ENCODE measurements at regions not wholly inside any gene's neighbourhood (a gene's known extent, or its start where the extent isn't known, plus 50 kb on each side); places are given as distances from the start of the nearest gene placed in this dataset.

DNA sequence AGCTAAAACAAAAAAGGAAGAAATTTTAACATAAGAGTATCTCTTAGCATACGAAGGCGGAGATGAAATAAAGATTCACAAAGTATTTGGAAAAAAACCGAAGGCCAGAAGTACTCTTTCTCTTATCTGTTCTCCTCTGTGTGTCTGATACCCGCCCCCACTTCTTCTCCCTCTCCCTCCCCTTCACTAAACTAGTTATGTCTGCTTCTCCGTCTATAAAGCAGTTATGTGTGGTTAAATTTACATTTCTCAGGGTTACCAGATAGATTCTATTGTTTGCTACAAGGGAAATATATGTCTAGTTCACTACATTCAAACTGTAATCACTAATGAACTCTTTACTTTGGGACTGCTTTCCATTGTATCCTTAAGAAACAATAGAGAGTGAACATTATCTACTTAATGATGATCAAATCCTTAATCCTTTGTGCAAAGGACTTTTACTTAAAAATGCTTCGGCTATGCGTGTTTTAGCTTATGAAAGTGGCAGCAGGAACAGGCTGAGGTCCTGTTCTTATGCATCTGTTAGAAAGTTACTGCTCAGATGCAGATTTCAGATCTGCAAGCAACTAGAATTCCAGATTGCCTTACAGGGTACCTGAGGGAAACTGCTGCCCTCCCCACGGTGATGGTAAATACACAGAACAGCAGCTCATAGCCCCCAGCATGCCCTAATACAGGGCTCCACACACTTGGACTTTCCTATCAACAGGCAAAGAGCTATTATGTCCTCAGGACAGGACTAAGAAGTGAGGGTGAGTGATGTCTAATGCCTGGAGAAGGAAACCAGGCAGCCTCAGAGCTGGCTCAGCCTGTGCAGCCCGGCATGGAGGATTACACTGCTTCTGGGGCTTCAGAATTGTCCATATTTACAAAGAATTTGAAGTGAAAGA lies 273.3 kb downstream of the FZD1 start:
- no peak for DNase-seq

- no peak for DNase-seq
Measured at GRCh38 chr7:91541641-91542040, 277.4 kb downstream of the FZD1 start.

GRCh38 chr7:91543646-91544045 lies 279.4 kb downstream of the FZD1 start:
- DNase-seq: no peak

GRCh38 chr7:91549878-91550277 lies 285.6 kb downstream of the FZD1 start:
- DNase-seq: no peak

- DNase-seq: no peak
Measured at GRCh38 chr7:91550931-91551330, 286.7 kb downstream of the FZD1 start.

DNA sequence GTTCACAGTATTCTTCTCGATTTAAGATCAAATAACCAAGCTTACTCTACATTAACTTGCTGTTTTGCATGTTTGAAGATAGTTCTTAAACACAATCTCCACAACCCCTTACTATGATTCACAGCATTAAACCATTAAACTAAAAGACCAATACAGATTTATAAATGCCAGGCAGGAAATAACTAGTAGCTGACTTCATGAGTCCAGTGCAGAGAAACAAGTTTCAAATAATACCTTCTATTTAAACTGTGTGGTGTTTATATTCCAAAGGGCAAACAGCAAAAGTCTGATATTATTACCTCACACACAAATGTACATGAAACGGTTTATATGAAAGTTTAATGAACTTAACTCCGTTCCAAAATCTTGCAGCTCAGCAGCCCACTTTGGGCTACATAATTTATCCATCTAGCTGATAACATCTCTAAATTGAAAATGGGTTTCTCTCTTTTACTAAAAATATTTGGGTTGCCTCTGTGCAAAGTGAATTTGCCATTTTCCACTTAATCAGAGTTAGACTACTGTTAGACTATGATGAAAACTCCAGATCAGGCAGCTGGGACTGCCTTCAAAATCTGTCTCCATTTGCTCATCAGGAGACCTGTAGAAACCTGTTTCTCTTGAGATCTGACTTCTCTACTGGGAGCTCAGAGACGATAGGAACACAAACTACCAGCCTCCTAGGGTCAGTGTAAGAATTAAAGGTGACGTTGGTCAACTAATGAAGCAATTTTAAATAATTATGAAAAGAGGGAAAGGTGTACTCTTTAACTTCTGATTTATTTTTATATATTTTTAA lies 287.3 kb downstream of the FZD1 start:
- DNase-seq: no peak

GRCh38 chr7:91553410-91553895 lies 289.2 kb downstream of the FZD1 start:
- DNase-seq: no peak

DNA sequence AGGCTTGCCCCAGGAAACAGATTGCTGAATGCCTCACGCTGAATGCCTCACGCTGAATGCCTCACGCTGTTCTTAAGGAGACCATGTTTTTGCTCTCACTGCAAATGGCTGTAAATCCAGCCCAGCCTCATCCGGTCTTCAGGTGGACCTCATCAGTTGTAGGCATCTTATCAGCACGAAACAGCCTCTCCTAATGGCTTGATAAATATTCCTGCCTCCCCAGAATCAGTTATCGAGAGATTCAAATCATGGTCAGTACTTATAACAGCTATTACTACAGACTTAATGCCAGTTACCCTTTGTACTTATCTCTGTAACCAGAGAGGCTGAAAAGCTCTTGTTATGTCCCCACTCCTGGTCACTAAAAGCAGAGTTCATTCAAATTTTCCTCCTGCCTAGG lies 290.6 kb downstream of the FZD1 start:
- no peak for DNase-seq

DNA sequence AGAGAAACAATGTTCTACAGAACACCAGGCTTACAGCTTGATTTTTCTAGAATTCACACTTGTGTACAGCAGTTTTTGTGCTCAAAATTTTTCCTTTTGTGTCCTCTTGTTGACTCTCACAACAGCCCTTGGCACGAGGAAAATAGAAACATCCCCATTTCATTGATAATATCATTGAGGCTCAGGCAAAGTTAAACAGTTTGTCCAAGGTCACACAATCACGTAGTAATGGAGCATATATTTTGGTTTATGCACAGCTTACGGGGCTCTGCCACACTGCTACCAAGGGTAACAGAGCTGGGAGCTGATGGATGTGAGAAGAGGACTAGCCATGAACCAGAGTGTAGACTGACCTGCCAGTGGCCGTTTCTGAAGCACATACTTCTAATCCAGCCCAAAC lies 292.0 kb downstream of the FZD1 start:
- no peak for DNase-seq

- DNase-seq: no peak
Measured at GRCh38 chr7:91556956-91557650, 292.9 kb downstream of the FZD1 start.

DNA sequence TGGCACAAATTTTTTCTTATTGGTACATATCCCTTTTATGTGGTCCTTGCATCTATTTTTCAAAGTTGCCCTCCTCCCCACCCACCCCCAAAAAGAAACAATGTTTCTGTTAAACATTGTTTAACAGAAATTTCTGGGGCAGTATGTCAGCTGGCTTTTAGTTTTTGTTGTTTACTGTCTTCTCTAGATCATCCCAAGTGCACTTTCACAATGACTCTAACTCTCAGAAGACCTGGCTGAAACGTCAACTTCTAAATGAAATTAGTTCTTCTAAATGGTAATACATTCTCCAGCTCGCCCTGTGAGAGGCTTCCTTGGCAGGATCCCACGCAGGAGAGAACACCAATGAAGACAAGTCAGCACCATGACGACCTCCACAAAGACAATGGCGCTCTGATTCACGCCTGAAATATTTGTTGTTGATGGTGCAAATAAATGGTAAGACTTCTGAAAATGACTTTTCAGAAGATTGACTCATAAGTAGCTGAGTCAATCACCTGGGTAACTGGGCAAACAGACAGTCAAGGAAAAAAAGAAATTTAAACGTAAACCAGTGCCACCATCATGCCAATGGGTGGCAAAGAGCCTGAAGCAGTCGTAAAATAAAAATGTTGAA lies 293.7 kb downstream of the FZD1 start:
- peak; percentile 90 for DNase-seq

GRCh38 chr7:91559947-91560346 lies 295.7 kb downstream of the FZD1 start:
- no peak for DNase-seq

GRCh38 chr7:91564101-91564500 lies 299.9 kb downstream of the FZD1 start:
- DNase-seq: no peak

DNA sequence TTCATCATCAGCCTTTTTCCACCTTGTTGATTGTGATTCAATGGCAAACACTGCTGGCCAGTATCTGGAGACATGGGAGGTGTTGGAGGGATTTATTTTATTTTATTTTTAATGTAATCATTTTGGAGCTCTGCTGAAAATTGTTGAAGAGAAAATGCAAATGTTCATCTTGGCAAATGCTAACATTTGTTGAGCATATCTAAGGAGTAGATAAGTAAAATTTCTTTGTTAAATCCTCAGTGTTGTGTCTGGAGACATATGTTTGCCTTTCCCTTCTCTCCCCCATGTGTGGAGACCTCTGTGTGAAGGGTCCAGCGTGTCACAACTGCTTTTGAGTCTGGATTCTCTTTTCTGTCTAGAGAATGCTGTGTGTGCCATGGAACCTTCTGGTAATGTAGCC lies 300.3 kb downstream of the FZD1 start:
- DNase-seq: no peak

GRCh38 chr7:91565499-91566401 lies 301.5 kb downstream of the FZD1 start:
- no peak for DNase-seq

DNA sequence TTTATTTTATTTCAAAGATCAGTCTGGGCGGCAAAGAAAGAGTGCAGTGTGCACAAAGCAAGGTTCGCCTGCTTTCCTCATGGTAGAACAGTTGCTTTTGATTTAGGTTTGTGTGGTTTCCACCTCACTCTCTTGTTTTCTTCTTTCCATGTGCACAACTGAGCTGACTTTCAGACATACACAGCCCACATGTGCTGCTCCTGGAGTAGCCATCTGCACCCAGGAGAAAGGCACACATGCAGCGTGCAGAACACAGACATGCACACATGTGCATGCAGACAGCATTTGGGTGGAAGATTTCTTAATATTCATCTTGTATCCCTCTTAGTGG lies 302.1 kb downstream of the FZD1 start:
- no peak for DNase-seq

DNA sequence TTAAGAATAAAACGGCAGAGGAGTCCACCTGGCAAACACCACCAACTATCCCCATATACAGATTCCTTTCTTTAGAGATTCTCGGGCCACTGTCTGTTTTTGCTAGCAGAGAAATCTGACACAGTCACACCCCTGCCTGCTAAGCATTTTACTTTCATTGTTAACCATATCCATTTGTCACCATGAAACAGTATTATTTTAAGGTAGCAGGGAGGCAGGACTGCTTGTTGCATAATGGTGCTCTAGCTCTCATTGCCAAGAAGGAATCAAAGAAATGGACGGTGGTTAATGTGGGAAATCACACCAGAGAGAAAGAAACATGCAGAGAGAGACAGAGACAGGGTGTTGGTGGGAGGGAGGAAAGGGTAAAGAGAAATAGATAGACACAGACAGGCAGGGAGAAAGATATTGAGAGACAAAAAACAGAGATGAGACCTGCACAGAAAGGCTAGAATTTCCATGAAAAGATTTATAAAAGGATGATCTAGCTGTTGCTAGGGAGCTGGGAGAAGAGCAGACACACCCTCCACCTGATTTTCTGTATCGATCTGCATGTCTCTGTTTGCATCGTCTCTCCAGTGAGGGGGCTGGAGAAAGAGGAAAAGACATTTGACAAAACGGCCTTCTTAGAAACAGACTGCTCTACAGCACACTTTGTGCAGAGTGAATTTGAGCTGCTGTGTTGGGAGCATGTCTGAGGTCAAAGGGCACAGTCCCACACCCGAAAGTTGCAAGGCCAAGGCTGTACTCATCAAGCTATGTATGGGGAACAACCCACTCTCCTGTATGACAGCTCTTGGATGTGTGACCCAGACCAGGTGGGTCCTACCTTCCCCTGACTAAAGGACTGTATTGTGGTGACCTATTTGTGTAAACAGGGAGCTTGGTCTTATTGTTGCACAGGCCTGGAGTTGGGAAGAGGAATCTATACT lies 303.1 kb downstream of the FZD1 start:
- no peak for DNase-seq

- no peak for DNase-seq
Measured at GRCh38 chr7:91568138-91568537, 303.9 kb downstream of the FZD1 start.

GRCh38 chr7:91569728-91570457 lies 305.7 kb downstream of the FZD1 start:
- no peak for DNase-seq

GRCh38 chr7:91570560-91570959 lies 306.3 kb downstream of the FZD1 start:
- DNase-seq: no peak

Measured in EL (cell line).